HG03558 (cell line): ENCODE measurements at regions not wholly inside any gene's neighbourhood (a gene's known extent, or its start where the extent isn't known, plus 50 kb on each side); places are given as distances from the start of the nearest gene placed in this dataset.
A peak's percentile ranks its signal among the peaks of the same experiment; 100 is the strongest.

ENCODE experiments used
- ATAC-seq: cut with Tn5 transposase; IDR thresholded peaks from one replicate; pipeline ENCODE4 v1.9.1; 2021; ENCODE audit warnings: moderate number of reproducible peaks; ENCODE audit not compliant: unreplicated experiment; ENCODE audit errors: extremely low read depth

GRCh38 chr3:144128108-144128892 is 156.7 kb downstream of the DIPK2A start:
- ATAC-seq, result peak; percentile 96

- no peak for ATAC-seq
Observed at GRCh38 chr3:144129536-144130214, 158.1 kb downstream of the DIPK2A start.

GRCh38 chr3:144141074-144141473 is 169.5 kb downstream of the DIPK2A start:
- no peak for ATAC-seq

DNA sequence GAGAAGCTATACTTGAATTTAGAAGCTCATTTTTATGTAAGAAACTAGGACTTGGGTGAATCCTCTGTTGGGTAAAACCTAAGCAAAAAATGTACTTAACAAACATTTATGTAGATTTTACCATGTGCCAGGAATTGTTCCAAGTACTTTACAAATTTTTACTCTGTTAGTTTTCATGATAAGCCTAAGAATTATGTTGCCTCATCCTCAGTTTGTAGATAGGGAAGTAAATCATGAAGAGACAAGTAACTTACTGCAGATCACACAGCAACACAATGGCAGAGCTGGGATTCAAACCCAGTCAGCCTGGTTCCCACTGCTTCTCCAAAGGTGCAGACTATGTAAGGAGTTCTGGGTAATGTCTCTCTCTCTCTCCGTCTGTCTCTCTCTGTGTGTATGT is 169.9 kb downstream of the DIPK2A start:
- no peak for ATAC-seq

DNA sequence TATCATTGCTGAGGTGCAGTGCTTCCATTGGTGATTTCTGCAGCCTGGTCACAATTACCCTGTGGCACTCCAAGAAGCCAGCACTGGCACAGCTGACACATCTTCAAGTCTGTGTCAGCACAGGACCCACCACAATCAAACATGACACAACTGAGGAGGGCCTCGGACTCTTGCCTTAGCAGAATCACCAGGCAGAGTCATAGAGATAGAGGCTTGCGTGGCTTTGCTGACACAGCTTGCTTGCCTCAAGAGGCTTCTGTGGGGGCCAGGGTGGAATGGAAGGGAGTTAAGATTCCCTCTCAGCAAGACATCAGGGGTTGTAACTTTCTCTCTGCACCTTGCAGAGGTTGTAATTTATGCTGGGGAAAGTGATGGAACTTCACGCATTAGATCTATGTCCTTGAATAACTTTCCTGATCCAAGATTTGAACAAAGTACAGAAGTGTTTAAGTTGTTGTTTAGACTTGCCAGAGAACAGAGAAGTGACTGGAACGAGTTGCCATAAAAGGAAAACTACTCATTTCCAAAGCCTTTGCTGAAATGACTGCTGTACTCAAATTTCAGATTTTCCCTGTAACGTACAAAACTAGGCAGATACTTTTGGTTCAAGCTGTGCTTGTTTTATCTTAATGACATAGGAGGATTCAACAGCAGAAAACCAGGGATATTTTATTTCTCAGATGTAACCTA is 170.7 kb downstream of the DIPK2A start:
- ATAC-seq, result no peak

GRCh38 chr3:144148356-144148755 is 176.7 kb downstream of the DIPK2A start:
- no peak for ATAC-seq

GRCh38 chr3:144151983-144152382 is 180.4 kb downstream of the DIPK2A start:
- no peak for ATAC-seq

DNA sequence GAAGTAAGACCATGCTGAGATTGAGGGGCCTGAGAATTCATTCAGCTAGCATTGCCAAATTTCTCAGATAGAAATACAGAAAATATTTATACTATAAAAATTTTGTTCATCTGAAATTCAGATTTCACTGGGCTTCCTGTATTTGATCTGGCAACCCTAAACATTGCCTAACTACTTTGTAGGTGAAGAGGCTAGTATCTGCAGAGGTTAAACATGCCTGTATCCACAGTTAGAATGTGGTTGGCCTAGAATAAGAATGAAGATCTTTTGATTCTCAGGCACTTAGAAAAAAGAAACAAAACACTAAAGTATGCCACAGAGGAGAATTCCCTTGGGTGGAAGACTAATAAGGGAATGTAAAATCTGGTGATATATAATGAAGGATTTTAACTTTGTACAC is 189.0 kb downstream of the DIPK2A start:
- no peak for ATAC-seq

DNA sequence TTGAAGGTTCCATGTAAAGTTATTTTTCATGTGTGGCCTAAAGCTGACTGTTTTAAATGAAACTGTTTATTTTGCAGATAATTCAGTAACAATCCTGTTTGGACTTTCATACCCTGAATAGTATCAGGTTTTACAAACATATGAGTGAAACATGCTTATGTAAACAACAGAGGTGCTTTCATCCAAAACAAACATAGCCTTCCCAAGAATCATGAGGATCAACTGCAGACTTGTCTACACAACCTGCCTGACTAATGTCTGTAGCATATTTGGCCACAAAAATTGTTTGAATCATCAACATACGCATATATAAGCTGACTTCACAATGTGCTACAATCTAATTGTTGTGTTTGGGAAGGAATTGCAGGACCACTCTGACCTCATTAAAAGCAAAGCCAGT is 190.4 kb downstream of the DIPK2A start:
- no peak for ATAC-seq

GRCh38 chr3:144164352-144164751 is 192.7 kb downstream of the DIPK2A start:
- ATAC-seq, result no peak

- no peak for ATAC-seq
Observed at GRCh38 chr3:144165482-144165881, 193.9 kb downstream of the DIPK2A start.

- no peak for ATAC-seq
Observed at GRCh38 chr3:144167634-144168033, 196.0 kb downstream of the DIPK2A start.

DNA sequence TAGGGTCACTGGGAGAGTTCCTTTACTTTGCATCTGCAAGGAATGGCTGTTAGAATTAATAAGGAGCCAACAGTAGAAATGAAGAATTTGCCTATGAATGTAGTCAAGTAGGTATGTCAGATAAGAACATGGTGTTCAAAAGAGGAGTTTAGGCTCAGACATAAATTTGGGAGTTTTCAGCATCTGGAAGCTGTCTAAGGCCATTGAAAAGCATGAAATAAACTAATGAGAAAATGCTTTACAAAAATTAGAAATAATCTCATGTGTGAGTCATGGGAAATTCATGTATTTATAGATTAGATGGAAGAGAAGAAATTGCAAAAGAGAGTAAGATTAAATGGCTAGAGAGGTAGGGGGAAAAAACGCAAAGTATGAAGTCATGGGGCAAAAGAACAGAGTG is 201.9 kb downstream of the DIPK2A start:
- no peak for ATAC-seq

- ATAC-seq, result no peak
Observed at GRCh38 chr3:144175644-144176425, 204.2 kb downstream of the DIPK2A start.

DNA sequence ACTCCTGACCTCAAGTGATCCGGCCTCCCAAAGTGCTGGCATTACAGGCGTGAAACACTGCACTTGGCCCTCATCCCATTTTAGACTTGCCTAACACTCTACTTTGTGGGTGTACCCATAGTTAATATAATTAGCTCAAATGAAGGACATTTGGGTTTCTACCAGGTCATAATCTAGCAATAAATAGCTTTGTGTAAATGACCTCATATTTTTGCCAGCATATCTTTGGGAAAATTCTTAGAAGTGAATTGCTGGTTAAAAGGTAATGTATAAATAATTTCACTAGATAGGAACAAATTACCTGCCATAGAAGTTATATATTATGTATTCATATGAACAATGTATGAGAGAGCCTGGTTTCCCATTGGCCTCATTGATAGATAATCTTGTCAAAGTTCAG is 206.0 kb downstream of the DIPK2A start:
- ATAC-seq, result no peak

DNA sequence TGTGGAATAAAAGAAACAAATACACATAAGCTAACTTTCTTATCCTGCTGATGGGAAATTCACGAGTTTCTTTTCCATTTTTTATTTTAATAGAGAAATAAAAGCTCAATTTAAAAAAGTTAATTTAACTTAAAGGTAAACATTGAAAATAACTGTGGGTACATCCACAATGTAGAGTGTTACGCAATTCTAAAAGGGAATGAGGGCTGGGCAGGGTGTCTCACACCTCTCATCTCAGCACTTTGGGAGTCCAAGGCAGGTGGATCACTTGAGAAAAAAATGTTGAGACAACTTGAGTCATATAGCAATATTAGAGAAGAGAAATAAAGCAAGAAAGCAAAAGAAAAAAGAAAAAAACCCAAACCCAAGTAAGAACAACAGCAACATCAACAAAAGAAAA is 207.0 kb downstream of the DIPK2A start:
- ATAC-seq, result no peak

- ATAC-seq, result no peak
Observed at GRCh38 chr3:144181062-144181461, 209.4 kb downstream of the DIPK2A start.

DNA sequence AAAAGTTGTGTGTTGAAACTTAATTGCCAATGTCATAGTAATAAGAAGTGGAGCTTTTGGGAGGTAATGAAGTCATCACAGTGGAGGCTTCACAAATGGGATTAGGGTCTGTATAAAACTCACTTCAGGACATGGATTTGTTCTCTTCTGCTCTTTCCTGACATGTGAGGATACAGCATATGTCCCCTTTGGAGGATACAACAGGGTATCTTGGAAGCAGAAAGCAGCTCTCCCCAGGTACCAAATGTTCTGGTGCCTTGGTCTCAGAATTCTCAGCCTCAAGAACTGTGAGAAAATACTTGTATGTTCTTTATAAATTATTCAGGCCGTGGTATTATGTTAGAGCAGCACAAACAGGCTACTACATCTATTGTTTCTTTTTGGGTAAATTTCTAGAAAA is 210.9 kb downstream of the DIPK2A start:
- ATAC-seq, result no peak

- ATAC-seq, result no peak
Observed at GRCh38 chr3:144185276-144185675, 213.7 kb downstream of the DIPK2A start.

DNA sequence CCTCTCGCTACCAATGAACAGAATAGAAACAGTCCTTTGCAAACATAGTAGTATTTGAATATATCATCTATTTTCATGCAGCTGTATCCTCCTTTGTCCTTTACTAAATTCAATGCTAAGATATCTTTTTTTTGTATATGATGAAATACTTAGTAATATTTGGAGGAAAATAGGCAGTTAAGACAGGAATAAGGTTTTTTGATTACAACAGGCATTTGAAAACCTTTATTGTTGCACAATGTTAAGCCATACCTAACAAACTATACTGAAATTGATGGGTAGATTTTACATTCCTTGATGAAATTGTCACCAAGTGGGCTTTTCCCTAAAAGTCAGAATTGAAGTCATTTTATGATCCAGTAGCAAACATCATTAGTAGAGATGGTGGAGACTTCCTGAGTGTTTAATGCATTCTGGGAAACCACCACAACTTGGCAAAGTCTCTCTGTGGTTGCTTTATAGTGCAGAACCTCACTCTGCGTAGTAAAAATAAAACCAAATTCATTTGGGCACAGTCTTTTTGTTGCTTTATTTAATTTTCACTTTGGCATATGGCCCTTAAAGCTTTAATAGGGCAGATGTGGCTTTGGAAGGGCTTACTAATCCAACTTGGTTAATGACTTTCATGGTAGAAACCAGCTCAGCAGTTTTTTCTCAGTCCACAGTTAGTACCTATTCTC is 216.0 kb downstream of the DIPK2A start:
- ATAC-seq, result no peak
